ENCODE measurements at regions not wholly inside any gene's neighbourhood (a gene's known extent, or its start where the extent isn't known, plus 50 kb on each side); places are given as distances from the start of the nearest gene placed in this dataset.
"Not testable (repeated sequence)": the region's sequence is repeated elsewhere in the genome, so short reads cannot be mapped to it uniquely, and the experiment has no call there.

DNA sequence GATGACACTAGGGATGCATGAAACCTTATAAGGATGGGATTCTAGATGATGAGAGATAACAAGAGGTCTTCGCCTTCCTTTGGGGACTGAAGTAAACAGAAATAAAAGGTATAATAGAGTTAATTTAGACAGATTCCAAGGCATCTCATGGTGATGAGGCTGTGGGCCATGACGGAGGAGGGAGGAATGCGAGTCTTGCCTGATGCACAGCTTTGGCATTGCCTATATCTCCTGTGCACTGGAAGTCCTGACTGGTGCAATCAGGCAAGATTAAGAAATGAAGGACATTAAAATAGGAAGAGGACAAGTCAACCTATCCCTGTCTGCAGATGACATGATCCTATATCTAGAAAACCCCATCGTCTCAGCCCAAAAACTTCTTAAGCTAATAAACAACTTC is 526.4 kb upstream of the LMO3 start:
- in situ Hi-C loops (cut with HindIII; ENCODE audit: low pct_unique_long_range_greater_than_20kb, low sequenced_read_pairs) (no loop called here), intact Hi-C loops (cut with micrococcal nuclease; ENCODE audit: unreplicated experiment) (no loop called here)
- POLR2A ChIA-PET, result no interaction called here
- Histone ChIP-seq H3K9me3 (ENCODE audit: control insufficient read depth, insufficient read depth, low read depth, low read length) (no peaks in the 10 kb centered on the region), H3K27ac (ENCODE audit: low read length) (no peak overlapping the region), H3K4me1 (ENCODE audit: control insufficient read depth, insufficient read depth, low read length) (no peaks in the 10 kb centered on the region), H3K4me3 (ENCODE audit: low read depth in 2 of 2, low read length in 2 of 2) (no peak overlapping the region), H3K36me3 (ENCODE audit: control insufficient read depth, insufficient read depth, low read length) (no peaks in the 10 kb centered on the region), H3K27me3 (ENCODE audit: control insufficient read depth, insufficient read depth, low read length) (no peaks in the 10 kb centered on the region)
- BruUV-seq (replicated peaks), result no TSS peak
- DNase-seq (ENCODE audit: low read depth, low spot score) (no peak), ATAC-seq (no peak)
- no peak for TF ChIP-seq SIN3A (IDR thresholded peaks at IDR 0.05; ENCODE audit: borderline replicate concordance, insufficient read depth, low read depth, low read length)
- TF ChIP-seq, protein P1, sequence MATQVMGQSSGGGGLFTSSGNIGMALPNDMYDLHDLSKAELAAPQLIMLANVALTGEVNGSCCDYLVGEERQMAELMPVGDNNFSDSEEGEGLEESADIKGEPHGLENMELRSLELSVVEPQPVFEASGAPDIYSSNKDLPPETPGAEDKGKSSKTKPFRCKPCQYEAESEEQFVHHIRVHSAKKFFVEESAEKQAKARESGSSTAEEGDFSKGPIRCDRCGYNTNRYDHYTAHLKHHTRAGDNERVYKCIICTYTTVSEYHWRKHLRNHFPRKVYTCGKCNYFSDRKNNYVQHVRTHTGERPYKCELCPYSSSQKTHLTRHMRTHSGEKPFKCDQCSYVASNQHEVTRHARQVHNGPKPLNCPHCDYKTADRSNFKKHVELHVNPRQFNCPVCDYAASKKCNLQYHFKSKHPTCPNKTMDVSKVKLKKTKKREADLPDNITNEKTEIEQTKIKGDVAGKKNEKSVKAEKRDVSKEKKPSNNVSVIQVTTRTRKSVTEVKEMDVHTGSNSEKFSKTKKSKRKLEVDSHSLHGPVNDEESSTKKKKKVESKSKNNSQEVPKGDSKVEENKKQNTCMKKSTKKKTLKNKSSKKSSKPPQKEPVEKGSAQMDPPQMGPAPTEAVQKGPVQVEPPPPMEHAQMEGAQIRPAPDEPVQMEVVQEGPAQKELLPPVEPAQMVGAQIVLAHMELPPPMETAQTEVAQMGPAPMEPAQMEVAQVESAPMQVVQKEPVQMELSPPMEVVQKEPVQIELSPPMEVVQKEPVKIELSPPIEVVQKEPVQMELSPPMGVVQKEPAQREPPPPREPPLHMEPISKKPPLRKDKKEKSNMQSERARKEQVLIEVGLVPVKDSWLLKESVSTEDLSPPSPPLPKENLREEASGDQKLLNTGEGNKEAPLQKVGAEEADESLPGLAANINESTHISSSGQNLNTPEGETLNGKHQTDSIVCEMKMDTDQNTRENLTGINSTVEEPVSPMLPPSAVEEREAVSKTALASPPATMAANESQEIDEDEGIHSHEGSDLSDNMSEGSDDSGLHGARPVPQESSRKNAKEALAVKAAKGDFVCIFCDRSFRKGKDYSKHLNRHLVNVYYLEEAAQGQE (IDR thresholded peaks at IDR 0.05; ENCODE audit: insufficient read depth in 1 of 2, low read depth in 2 of 2, low read length in 1 of 2), result no peak
- TF ChIP-seq, protein P2, sequence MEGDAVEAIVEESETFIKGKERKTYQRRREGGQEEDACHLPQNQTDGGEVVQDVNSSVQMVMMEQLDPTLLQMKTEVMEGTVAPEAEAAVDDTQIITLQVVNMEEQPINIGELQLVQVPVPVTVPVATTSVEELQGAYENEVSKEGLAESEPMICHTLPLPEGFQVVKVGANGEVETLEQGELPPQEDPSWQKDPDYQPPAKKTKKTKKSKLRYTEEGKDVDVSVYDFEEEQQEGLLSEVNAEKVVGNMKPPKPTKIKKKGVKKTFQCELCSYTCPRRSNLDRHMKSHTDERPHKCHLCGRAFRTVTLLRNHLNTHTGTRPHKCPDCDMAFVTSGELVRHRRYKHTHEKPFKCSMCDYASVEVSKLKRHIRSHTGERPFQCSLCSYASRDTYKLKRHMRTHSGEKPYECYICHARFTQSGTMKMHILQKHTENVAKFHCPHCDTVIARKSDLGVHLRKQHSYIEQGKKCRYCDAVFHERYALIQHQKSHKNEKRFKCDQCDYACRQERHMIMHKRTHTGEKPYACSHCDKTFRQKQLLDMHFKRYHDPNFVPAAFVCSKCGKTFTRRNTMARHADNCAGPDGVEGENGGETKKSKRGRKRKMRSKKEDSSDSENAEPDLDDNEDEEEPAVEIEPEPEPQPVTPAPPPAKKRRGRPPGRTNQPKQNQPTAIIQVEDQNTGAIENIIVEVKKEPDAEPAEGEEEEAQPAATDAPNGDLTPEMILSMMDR (IDR thresholded peaks at IDR 0.05), result no peak
- no peak for TF ChIP-seq POLR2AphosphoS5 (IDR thresholded peaks at IDR 0.05; ENCODE audit: low read depth, low read length)
- no peak for TF ChIP-seq TCF7L2 (IDR thresholded peaks at IDR 0.05; ENCODE audit: low read depth, low read length)
- CTCF ChIA-PET, result no interaction called here

DNA sequence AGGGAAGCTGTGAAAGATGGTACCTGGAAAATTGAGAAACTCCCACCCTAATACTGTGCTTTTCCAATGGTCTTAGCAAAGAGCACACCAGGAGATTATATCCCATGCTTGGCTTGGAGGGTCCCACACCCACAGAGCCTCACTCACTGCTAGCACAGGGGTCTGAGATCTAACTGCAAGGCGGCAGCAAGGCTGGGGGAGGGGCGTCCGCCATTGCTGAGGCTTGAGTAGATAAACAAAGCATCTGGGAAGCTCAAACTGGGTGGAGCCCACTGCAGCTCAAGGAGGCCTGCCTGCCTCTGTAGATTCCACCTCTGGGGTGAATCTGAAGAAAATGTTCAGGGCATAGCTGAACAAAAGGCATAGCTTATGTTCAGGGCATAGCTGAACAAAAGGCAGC is 510.6 kb upstream of the LMO3 start:
- intact Hi-C loops (cut with micrococcal nuclease; ENCODE audit: unreplicated experiment); DNase-seq (ENCODE audit: low read depth, low spot score); POLR2A ChIA-PET; H3K36me3 ChIP-seq (ENCODE audit: control insufficient read depth, insufficient read depth, low read length); H3K27ac ChIP-seq (ENCODE audit: low read length); H3K4me3 ChIP-seq (ENCODE audit: low read depth in 2 of 2, low read length in 2 of 2); H3K4me1 ChIP-seq (ENCODE audit: control insufficient read depth, insufficient read depth, low read length); H3K9me3 ChIP-seq (ENCODE audit: control insufficient read depth, insufficient read depth, low read depth, low read length); CTCF ChIA-PET; in situ Hi-C loops (cut with HindIII; ENCODE audit: low pct_unique_long_range_greater_than_20kb, low sequenced_read_pairs); H3K27me3 ChIP-seq (ENCODE audit: control insufficient read depth, insufficient read depth, low read length); BruUV-seq (replicated peaks); ATAC-seq: not testable (repeated sequence)

DNA sequence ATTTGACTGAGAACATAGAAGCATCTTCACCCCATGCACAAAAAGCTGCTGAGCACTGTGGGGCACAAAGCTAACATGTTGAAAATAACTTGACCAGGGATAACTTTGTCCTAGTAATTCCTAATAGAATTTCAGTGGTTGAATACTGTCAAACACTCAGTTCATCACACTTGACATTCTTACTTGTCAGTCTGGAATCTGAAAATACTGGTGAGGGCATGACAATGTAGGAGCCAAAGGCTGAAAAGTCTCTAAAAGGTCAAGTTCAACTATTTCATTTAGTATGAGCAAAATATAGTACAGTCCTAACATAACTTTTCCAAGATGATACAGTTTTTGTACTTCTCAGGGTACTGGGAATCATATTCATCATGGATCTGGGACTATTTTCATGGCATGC is 504.4 kb upstream of the LMO3 start:
- H3K4me1 ChIP-seq (ENCODE audit: control insufficient read depth, insufficient read depth, low read length), result no peaks in the 10 kb centered on the region
- DNase-seq (ENCODE audit: low read depth, low spot score) (no peak), ATAC-seq (no peak)
- ChIA-PET CTCF (no interaction called here), POLR2A (no interaction called here)
- intact Hi-C loops (cut with micrococcal nuclease; ENCODE audit: unreplicated experiment) (no loop called here), in situ Hi-C loops (cut with HindIII; ENCODE audit: low pct_unique_long_range_greater_than_20kb, low sequenced_read_pairs) (no loop called here)
- no peaks in the 10 kb centered on the region for H3K9me3 ChIP-seq (ENCODE audit: control insufficient read depth, insufficient read depth, low read depth, low read length)
- no peak overlapping the region for H3K27ac ChIP-seq (ENCODE audit: low read length)
- no peaks in the 10 kb centered on the region for H3K36me3 ChIP-seq (ENCODE audit: control insufficient read depth, insufficient read depth, low read length)
- no peak overlapping the region for H3K4me3 ChIP-seq (ENCODE audit: low read depth in 2 of 2, low read length in 2 of 2)
- TF ChIP-seq TCF7L2 (IDR thresholded peaks at IDR 0.05; ENCODE audit: low read depth, low read length) (no peak), SIN3A (IDR thresholded peaks at IDR 0.05; ENCODE audit: borderline replicate concordance, insufficient read depth, low read depth, low read length) (no peak), POLR2AphosphoS5 (IDR thresholded peaks at IDR 0.05; ENCODE audit: low read depth, low read length) (no peak)
- TF ChIP-seq, protein P2 (IDR thresholded peaks at IDR 0.05), result no peak
- TF ChIP-seq, protein P1 (IDR thresholded peaks at IDR 0.05; ENCODE audit: insufficient read depth in 1 of 2, low read depth in 2 of 2, low read length in 1 of 2), result no peak
- H3K27me3 ChIP-seq (ENCODE audit: control insufficient read depth, insufficient read depth, low read length), result no peaks in the 10 kb centered on the region
- BruUV-seq (replicated peaks), result no TSS peak

Data from Panc1 (cell line).